ENCODE measurements at regions not wholly inside any gene's neighbourhood (a gene's known extent, or its start where the extent isn't known, plus 50 kb on each side); places are given as distances from the start of the nearest gene placed in this dataset.

- Histone ChIP-seq H3K27me3 (replicated peaks; ENCODE audit: control insufficient read depth, insufficient read depth, low read length) (no peaks in the 10 kb centered on the region), H3K4me3 (replicated peaks; ENCODE audit: low read depth, low read length) (no peak overlapping the region), H3K36me3 (ENCODE audit: control insufficient read depth, insufficient read depth, low read length) (no peaks in the 10 kb centered on the region)
- TF ChIP-seq CTCF (IDR thresholded peaks at IDR 0.05; ENCODE audit: insufficient read depth, low read length, poor library complexity, severe bottlenecking): no peak
- no peak for DNase-seq (ENCODE audit: extremely low read depth, insufficient read length)
Measured at GRCh38 chr10:130899856-130900255, 411.7 kb downstream of the TCERG1L start.

DNA sequence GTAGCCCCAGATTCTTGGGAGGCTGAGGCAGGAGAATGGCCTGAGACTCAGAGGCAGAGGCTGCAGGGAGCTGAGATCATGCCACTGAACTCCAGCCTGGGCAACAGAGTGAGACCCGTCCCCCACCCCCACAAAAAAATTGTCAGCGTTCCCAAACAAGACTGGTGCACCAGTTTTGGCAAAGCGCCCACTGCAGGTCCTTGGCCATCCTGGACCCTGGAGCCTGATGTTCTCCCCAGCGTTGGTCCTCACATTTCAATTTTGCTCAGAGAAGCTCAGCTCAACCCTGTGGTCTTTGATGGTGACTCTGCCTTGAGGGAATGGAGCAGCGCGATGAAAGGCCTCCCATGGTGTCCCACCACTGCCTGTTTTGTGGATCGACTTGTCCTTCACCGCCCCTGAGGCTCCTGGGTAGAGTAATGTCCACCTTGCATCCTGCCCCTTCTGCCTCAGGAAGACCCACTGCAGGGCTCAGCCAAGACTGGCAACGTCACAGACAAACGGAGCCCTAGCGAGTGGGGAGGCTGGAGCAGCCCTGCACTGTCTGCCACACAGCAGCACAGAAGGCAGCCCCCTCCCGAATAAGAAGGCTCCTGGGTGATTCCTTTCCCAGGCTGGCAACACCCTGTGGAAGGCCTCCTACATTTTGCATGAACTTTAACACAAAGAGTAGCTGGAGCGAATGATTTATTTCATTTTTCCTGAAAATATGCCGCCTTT, 410.9 kb downstream of the TCERG1L start:
- no peak for DNase-seq (ENCODE audit: extremely low read depth, insufficient read length)
- Histone ChIP-seq H3K27me3 (replicated peaks; ENCODE audit: control insufficient read depth, insufficient read depth, low read length) (no peaks in the 10 kb centered on the region), H3K36me3 (ENCODE audit: control insufficient read depth, insufficient read depth, low read length) (no peaks in the 10 kb centered on the region), H3K4me3 (replicated peaks; ENCODE audit: low read depth, low read length) (no peak overlapping the region)
- TF ChIP-seq CTCF (IDR thresholded peaks at IDR 0.05; ENCODE audit: insufficient read depth, low read length, poor library complexity, severe bottlenecking): no peak

DNA sequence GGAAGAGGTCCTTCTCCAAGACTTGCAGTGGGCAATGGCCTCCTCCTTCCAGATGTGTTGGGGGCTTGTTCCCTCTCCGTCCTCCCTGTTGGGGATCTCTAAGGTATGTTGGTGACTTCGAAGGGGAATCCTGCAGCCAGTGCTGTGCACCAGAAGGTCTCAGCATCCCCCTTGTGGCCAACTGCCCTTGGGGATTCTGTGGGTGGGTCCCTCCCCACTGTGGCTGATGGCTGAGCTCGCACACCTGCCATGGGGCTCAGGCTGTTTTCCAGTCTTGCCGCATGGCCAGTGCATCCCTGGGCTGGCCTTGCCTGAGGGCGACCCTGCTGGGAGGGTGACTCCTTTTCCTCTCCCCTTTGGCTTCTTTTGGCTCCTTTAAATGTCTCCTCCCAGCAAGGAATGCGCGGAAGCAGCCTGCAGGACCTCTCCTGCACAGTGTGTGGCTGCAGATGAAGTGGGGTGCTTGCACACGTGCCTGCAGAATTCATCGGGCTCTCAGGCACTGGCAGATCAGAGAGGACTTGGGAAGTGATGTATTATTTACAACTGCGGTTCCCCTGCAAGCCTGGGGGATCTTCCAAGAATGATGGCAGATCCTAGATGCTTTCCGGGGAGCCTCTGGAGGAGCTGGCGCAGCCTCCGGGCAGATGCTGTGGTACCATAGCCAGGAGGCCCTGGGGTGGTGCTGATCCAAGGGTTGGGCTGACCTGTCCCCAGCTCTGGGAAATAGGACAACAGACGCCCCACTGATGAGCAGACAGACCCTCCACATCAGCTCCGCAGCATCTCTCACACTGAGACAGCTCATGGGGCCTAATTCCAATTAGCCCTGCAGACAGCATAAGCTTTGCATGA, 410.0 kb downstream of the TCERG1L start:
- no peak for TF ChIP-seq CTCF (IDR thresholded peaks at IDR 0.05; ENCODE audit: insufficient read depth, low read length, poor library complexity, severe bottlenecking)
- Histone ChIP-seq H3K36me3 (ENCODE audit: control insufficient read depth, insufficient read depth, low read length) (no peaks in the 10 kb centered on the region), H3K4me3 (replicated peaks; ENCODE audit: low read depth, low read length) (no peak overlapping the region), H3K27me3 (replicated peaks; ENCODE audit: control insufficient read depth, insufficient read depth, low read length) (no peaks in the 10 kb centered on the region)
- no peak for DNase-seq (ENCODE audit: extremely low read depth, insufficient read length)

DNA sequence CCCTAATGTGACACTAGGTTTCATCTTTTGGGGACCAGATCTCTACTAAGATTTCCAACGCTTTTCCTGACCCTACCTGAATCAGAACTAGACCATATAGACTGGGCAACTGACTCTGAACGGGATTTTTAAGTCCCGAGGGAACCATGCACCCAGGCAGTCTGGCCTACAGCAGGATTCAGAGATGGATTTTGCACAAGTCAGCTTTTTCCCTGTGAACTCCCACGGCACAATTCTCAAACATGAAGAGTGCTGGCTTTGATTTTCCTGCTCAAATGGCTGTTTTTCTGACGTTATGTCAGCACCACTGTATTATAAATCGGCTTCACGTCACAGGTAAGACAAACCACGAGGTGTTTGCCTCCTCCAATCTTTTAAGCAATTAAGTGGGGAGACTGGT, 409.1 kb downstream of the TCERG1L start:
- no peak for TF ChIP-seq CTCF (IDR thresholded peaks at IDR 0.05; ENCODE audit: insufficient read depth, low read length, poor library complexity, severe bottlenecking)
- H3K36me3 ChIP-seq (ENCODE audit: control insufficient read depth, insufficient read depth, low read length): no peaks in the 10 kb centered on the region
- no peak for DNase-seq (ENCODE audit: extremely low read depth, insufficient read length)
- no peak overlapping the region for H3K4me3 ChIP-seq (replicated peaks; ENCODE audit: low read depth, low read length)
- H3K27me3 ChIP-seq (replicated peaks; ENCODE audit: control insufficient read depth, insufficient read depth, low read length): no peaks in the 10 kb centered on the region

- no peaks in the 10 kb centered on the region for H3K27me3 ChIP-seq (replicated peaks; ENCODE audit: control insufficient read depth, insufficient read depth, low read length)
- DNase-seq (ENCODE audit: extremely low read depth, insufficient read length): no peak
- no peak for TF ChIP-seq CTCF (IDR thresholded peaks at IDR 0.05; ENCODE audit: insufficient read depth, low read length, poor library complexity, severe bottlenecking)
- H3K36me3 ChIP-seq (ENCODE audit: control insufficient read depth, insufficient read depth, low read length): no peaks in the 10 kb centered on the region
- no peak overlapping the region for H3K4me3 ChIP-seq (replicated peaks; ENCODE audit: low read depth, low read length)
Measured at GRCh38 chr10:130902929-130903328, 408.6 kb downstream of the TCERG1L start.
